HG02623 (cell line): ENCODE measurements at regions not wholly inside any gene's neighbourhood (a gene's known extent, or its start where the extent isn't known, plus 50 kb on each side); places are given as distances from the start of the nearest gene placed in this dataset.
"Not testable (repeated sequence)": the region's sequence is repeated elsewhere in the genome, so short reads cannot be mapped to it uniquely, and the experiment has no call there.

Source experiments
- ATAC-seq: cut with Tn5 transposase; IDR thresholded peaks from one replicate; pipeline ENCODE4 v1.9.1; 2021; ENCODE audit warnings: moderate library complexity; ENCODE audit not compliant: unreplicated experiment

GRCh38 chr12:131249246-131250027 lies 295.7 kb downstream of the ADGRD1 start:
- ATAC-seq, result no peak

- no peak for ATAC-seq
Measured at GRCh38 chr12:131250028-131250950, 296.6 kb downstream of the ADGRD1 start.

- ATAC-seq, result no peak
Measured at GRCh38 chr12:131250951-131251315, 297.2 kb downstream of the ADGRD1 start.

GRCh38 chr12:131251336-131252101 lies 297.8 kb downstream of the ADGRD1 start:
- ATAC-seq, result no peak

GRCh38 chr12:131253376-131254026 lies 299.8 kb downstream of the ADGRD1 start:
- ATAC-seq, result no peak

- ATAC-seq, result no peak
Measured at GRCh38 chr12:131254374-131254773, 300.7 kb downstream of the ADGRD1 start.

- no peak for ATAC-seq
Measured at GRCh38 chr12:131258398-131258797, 304.7 kb downstream of the ADGRD1 start.

- ATAC-seq, result no peak
Measured at GRCh38 chr12:131260251-131260905, 306.7 kb downstream of the ADGRD1 start.

GRCh38 chr12:131260954-131261353 lies 307.2 kb downstream of the ADGRD1 start:
- no peak for ATAC-seq

- ATAC-seq, result no peak
Measured at GRCh38 chr12:131261906-131262305, 308.2 kb downstream of the ADGRD1 start.

GRCh38 chr12:131263626-131264025 lies 309.9 kb downstream of the ADGRD1 start:
- no peak for ATAC-seq

- no peak for ATAC-seq
Measured at GRCh38 chr12:131264635-131265034, 310.9 kb downstream of the ADGRD1 start.

- ATAC-seq, result no peak
Measured at GRCh38 chr12:131266591-131267467, 313.1 kb downstream of the ADGRD1 start.

GRCh38 chr12:131267576-131267975 lies 313.9 kb downstream of the ADGRD1 start:
- ATAC-seq, result no peak

- not testable (repeated sequence) for ATAC-seq
Measured at GRCh38 chr12:131268123-131268522, 314.4 kb downstream of the ADGRD1 start.

- not testable (repeated sequence) for ATAC-seq
Measured at GRCh38 chr12:131268571-131268970, 314.9 kb downstream of the ADGRD1 start.

GRCh38 chr12:131269551-131269950 lies 315.8 kb downstream of the ADGRD1 start:
- no peak for ATAC-seq

GRCh38 chr12:131269977-131270376 lies 316.3 kb downstream of the ADGRD1 start:
- ATAC-seq, result not testable (repeated sequence)

GRCh38 chr12:131271724-131272123 lies 318.0 kb downstream of the ADGRD1 start:
- no peak for ATAC-seq
